ENCODE measurements at regions not wholly inside any gene's neighbourhood (a gene's known extent, or its start where the extent isn't known, plus 50 kb on each side); places are given as distances from the start of the nearest gene placed in this dataset.

GRCh38 chr2:172230332-172230888, 127.7 kb upstream of the DLX2 start:
- H3K79me2 ChIP-seq (ENCODE audit: control insufficient read depth, insufficient read depth, low read length), result no peaks in the 10 kb centered on the region
- no peak for ATAC-seq (ENCODE audit: low read depth)
- no peak overlapping the region for H3K4me3 ChIP-seq (ENCODE audit: control extremely low read depth in 1 of 5, extremely low read depth in 1 of 5, insufficient read depth in 1 of 5, low read depth in 2 of 5, low read length in 4 of 5)
- H3K27me3 ChIP-seq (replicated peaks in 1 of 4; ENCODE audit: control extremely low read depth in 1 of 4, control insufficient read depth in 3 of 4, insufficient read depth in 4 of 4, low read length in 3 of 4), result peaks cover 0 to 21% (median 15%) of the 10 kb centered on the region in 4 experiments
- no peak overlapping the region for H3K9ac ChIP-seq (ENCODE audit: low read length)
- DNase-seq, result no peak
- Mint-ChIP-seq H3K9me3 (ENCODE audit: insufficient read depth) (no peaks in the 10 kb centered on the region), H3K27ac (no peak overlapping the region), H3K27me3 (peaks cover 56% of the 10 kb centered on the region), H3K4me1 (peaks cover 14% of the 10 kb centered on the region), H3K4me3 (no peak overlapping the region)
- H3K4me1 ChIP-seq (ENCODE audit: control insufficient read depth in 2 of 2, insufficient read depth in 2 of 2, low read length in 2 of 2), result peaks cover 10 to 13% of the 10 kb centered on the region in 2 donors
- intact Hi-C loops (cut with micrococcal nuclease), result no loop called here
- ChIA-PET CTCF (no interaction called here), POLR2A (no interaction called here)
- no peaks in the 10 kb centered on the region for H3K36me3 ChIP-seq (replicated peaks in 1 of 2; ENCODE audit: control extremely low read depth in 1 of 2, control insufficient read depth in 1 of 2, extremely low read depth in 1 of 2, insufficient read depth in 2 of 2, low read length in 1 of 2)
- WGBS (ENCODE audit: insufficient coverage), result no CpG with 5 or more reads among the region's 5 CpGs
- H4K20me1 ChIP-seq (ENCODE audit: control insufficient read depth, insufficient read depth, low read length, poor library complexity, severe bottlenecking), result no peaks in the 10 kb centered on the region
- no peaks in the 10 kb centered on the region for H3K9me3 ChIP-seq (ENCODE audit: control extremely low read depth in 1 of 3, control insufficient read depth in 2 of 3, insufficient read depth in 1 of 3, low read length in 2 of 3)
- H3K4me2 ChIP-seq (replicated peaks; ENCODE audit: low read depth, low read length, poor library complexity, severe bottlenecking), result no peak overlapping the region
- no peak overlapping the region for H2AFZ ChIP-seq (ENCODE audit: insufficient read depth, low read depth, low read length, poor library complexity, severe bottlenecking)
- H3K27ac ChIP-seq (ENCODE audit: low read length in 2 of 2), result no peak overlapping the region
- TF ChIP-seq EZH2 (IDR thresholded peaks at IDR 0.05; ENCODE audit: borderline replicate concordance, insufficient read depth, low read depth, low read length, poor library complexity, severe bottlenecking) (no peak), CTCF (IDR thresholded peaks at IDR 0.05) (no peak)

GRCh38 chr2:172230889-172231401, 128.2 kb upstream of the DLX2 start:
- Mint-ChIP-seq H3K4me1 (peaks cover 18% of the 10 kb centered on the region), H3K27ac (no peak overlapping the region), H3K27me3 (peaks cover 61% of the 10 kb centered on the region), H3K4me3 (no peak overlapping the region), H3K9me3 (ENCODE audit: insufficient read depth) (no peaks in the 10 kb centered on the region)
- no peak overlapping the region for H3K27ac ChIP-seq (ENCODE audit: low read length in 2 of 2)
- no peak for TF ChIP-seq EZH2 (IDR thresholded peaks at IDR 0.05; ENCODE audit: borderline replicate concordance, insufficient read depth, low read depth, low read length, poor library complexity, severe bottlenecking)
- no peak for TF ChIP-seq CTCF (IDR thresholded peaks at IDR 0.05)
- no peaks in the 10 kb centered on the region for H4K20me1 ChIP-seq (ENCODE audit: control insufficient read depth, insufficient read depth, low read length, poor library complexity, severe bottlenecking)
- POLR2A ChIA-PET, result no interaction called here
- peaks cover 0 to 25% (median 18%) of the 10 kb centered on the region in 4 experiments for H3K27me3 ChIP-seq (replicated peaks in 1 of 4; ENCODE audit: control extremely low read depth in 1 of 4, control insufficient read depth in 3 of 4, insufficient read depth in 4 of 4, low read length in 3 of 4)
- H2AFZ ChIP-seq (ENCODE audit: insufficient read depth, low read depth, low read length, poor library complexity, severe bottlenecking), result no peak overlapping the region
- H3K79me2 ChIP-seq (ENCODE audit: control insufficient read depth, insufficient read depth, low read length), result no peaks in the 10 kb centered on the region
- H3K9ac ChIP-seq (ENCODE audit: low read length), result no peak overlapping the region
- intact Hi-C loops (cut with micrococcal nuclease), result no loop called here
- H3K4me2 ChIP-seq (replicated peaks; ENCODE audit: low read depth, low read length, poor library complexity, severe bottlenecking), result no peak overlapping the region
- 83% methylated on average over 6 of the region's 6 CpGs for whole genome bisulfite sequencing (ENCODE audit: insufficient coverage)
- no peaks in the 10 kb centered on the region for H3K9me3 ChIP-seq (ENCODE audit: control extremely low read depth in 1 of 3, control insufficient read depth in 2 of 3, insufficient read depth in 1 of 3, low read length in 2 of 3)
- CTCF ChIA-PET, result no interaction called here
- H3K4me1 ChIP-seq (ENCODE audit: control insufficient read depth in 2 of 2, insufficient read depth in 2 of 2, low read length in 2 of 2), result peaks cover 12 to 17% of the 10 kb centered on the region in 2 donors
- no peak for DNase-seq
- ATAC-seq (ENCODE audit: low read depth), result no peak
- no peak overlapping the region for H3K4me3 ChIP-seq (ENCODE audit: control extremely low read depth in 1 of 5, extremely low read depth in 1 of 5, insufficient read depth in 1 of 5, low read depth in 2 of 5, low read length in 4 of 5)
- H3K36me3 ChIP-seq (replicated peaks in 1 of 2; ENCODE audit: control extremely low read depth in 1 of 2, control insufficient read depth in 1 of 2, extremely low read depth in 1 of 2, insufficient read depth in 2 of 2, low read length in 1 of 2), result no peaks in the 10 kb centered on the region
